Left colon (tissue), 2 donors: ENCODE measurements at regions not wholly inside any gene's neighbourhood (a gene's known extent, or its start where the extent isn't known, plus 50 kb on each side); places are given as distances from the start of the nearest gene placed in this dataset.
A peak's percentile ranks its signal among the peaks of the same experiment; 100 is the strongest.

ENCODE experiments used
- ATAC-seq: fragments of 200-7000 bp; cut with Tn5 transposase; one replicate; pipeline ENCODE4 v1.9.1; 2020; ENCODE audit warnings: mild to moderate bottlenecking, moderate library complexity
- DNase-seq, 2 donors: peaks; one replicate each; pipeline ENCODE4 v3.0.0-alpha.2; 2020
- intact Hi-C, 2 donors: fragments of 100-400 bp; cut with DNase I in 1 of 2; cut with micrococcal nuclease in 1 of 2; formaldehyde crosslinking; loops; one replicate each; pipeline versions ENCODE4 v1.11.2 to v1.14.0; 2022; cut with DNase I, micrococcal nuclease
- donor health status: DM: no; HTN: no; CAD: no.
- donor health status: DM: yes; HTN: yes; CAD: no.

DNA sequence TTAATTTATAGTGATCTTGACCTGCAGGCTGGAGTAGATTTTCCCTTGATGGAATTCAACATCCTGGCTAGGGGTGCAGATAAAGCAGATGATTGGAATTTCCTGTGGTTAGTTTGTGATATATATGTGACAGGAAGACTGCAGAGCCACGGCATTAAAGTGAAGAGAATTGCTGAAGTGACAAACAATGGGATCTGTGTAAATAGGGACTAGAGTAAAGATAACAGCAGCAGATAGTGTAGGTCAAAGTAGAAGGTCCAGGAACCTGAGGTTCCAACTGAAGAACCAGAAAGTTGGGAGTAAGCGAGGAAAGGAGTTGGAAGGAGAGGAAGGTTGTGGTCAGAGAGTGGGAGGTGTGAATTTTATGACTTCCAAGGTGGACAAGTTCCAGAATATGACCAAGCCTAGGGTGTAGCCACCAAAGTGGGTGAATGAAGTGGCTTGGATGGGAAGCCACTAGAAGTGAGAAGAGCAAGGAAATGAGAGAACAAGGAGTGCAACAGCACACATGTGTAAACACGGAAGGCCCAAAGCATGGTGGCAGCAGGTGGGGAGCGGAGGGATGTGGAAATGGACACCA is 325.0 kb downstream of the RAB28 start:
- DNase-seq (no peak), ATAC-seq (no peak)
- intact Hi-C loops = no loop called here

DNA sequence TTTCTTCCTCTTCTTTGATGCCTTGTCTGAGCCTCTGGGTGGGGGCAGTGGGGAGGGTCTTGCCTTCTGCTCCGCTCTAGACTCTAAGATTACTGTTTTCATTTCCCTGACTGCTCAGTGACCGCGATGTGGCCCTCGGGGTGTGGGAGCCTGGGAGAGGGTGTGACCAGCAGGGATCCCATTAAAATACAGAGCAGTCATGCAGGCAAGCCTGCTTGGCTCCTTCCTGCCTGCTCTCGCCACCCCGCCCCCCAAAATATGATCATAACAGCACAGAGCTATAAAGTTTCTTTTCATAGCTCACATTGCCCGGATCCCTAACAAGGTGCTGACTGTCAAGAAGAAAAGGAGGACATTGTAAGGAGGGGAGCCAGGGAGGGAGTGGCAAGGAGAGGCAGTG is 332.9 kb downstream of the RAB28 start:
- intact Hi-C loops = no loop called here
- DNase-seq (peak; percentile 8 to 30), ATAC-seq (peak; percentile 16)

DNA sequence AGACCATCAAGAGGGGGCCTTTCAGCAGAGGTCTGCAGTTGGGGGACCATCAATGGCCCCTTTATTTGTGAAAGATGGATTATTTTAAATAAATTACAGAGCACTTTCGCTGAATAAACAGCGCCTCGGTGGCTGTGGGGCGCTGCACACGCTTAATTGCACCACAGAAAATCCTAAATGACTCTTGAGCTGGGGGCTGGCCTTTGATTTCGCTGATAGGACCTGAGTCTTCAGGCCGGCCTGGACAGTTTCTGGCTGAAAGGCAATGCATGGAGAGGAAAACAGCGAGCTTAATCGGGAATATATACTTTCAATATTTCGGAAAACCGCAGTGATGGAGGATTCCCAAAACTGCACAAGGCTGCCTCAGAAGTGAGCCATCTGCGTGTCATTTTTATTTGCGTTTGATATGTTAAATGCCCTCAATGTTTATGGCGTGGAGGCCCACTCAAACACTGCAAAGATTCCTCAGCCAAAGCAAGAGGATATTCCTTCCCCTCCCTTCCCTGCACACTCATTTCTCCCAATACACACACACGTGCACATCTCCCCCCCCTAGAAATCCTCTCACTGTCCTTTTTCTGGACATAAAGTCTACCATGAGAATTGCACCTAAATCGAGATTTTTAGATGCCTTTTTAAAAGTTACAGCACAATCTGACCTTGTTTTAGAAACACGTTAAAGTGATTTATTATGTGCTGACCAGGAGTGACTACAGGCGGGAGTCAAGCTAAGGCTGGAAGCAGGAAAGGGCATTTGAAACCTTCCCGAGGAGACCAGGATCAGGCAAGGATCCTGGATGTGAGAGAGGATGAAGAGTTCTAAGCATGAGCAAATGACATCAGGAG is 340.7 kb downstream of the RAB28 start:
- ATAC-seq (no peak), DNase-seq (no peak)
- intact Hi-C loops = no loop called here

DNA sequence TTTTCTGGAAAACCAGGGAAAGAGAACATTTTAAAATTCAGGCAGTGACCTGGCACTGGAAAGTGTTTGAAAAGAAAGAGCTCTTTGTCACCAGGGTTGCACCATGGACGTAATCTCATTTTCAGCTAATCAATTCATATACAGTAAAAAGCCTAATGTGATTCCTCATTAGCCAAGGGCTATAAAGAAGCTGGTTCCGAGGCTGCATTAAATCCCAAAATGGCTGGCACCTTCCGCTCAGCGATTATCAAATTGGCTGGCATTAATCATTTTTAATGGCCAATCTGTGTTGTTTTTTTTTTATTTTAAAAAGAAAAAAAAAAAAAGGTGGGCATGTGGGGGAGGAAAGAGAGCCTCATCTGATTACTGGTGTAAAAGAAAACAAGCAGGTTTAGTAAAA is 341.4 kb downstream of the RAB28 start:
- no peak for ATAC-seq
- no peak for DNase-seq
- intact Hi-C loops = no loop called here

DNA sequence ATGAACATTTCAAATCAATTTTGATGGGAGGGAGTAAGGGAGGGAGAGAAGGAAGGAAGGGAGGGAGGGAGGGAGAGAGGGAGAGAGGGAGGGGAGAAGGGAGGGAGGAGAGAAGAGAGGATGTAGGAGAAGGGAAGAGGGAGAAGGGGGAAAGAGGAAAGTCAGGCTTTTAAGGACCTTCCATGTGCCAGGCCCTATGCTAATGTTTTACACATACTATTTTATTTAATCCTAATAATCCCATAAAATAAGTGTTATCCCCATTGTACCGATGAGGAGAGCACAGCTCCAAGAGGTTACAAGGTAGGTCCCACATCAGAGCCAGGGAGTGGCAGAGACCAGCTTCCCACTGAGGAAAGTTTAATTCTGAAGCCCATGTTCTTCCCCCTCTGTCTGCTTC is 341.9 kb downstream of the RAB28 start:
- ATAC-seq (no peak), DNase-seq (no peak)
- intact Hi-C loops = no loop called here

DNA sequence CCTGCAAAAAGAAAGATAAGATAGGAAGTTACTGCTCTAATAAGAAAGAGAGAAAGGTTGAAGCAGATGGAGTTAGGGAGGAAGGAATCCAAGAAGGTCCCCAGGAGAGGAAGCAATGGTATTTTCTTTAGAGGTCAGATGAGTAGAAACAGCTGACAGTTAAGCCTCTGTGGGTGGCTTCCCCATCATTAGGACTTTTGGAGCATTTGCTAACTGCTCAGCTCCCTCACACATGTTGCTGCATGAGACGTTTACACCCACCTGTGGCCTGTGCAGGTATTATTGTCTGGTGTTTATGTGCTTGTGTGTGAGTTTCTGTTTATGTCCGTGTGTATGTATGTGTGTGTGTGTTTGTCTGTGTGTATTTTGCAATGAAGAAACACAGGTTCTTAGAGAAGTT is 346.8 kb downstream of the RAB28 start:
- intact Hi-C loops = no loop called here
- DNase-seq (no peak), ATAC-seq (no peak)

DNA sequence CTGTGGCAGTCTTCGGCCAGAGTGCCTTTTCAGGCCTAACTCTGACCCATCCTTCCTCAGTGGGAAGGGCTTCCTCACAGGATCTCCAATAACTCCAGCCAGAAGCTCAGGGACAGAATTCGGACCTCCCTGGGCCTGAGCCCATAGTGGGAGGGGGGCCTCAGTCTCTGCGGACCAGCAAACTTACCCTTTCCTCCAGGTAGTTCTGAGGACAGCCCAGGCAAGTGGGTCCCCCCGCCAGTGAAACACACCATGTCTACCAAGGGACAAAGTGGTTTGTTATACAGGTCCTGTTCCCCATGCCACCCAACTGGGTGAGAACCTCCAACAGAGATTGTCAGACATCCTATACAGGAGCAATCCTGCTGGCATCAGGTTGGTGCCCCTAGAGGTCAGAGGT is 350.4 kb downstream of the RAB28 start:
- intact Hi-C loops = no loop called here
- ATAC-seq (no peak), DNase-seq (no peak)

DNA sequence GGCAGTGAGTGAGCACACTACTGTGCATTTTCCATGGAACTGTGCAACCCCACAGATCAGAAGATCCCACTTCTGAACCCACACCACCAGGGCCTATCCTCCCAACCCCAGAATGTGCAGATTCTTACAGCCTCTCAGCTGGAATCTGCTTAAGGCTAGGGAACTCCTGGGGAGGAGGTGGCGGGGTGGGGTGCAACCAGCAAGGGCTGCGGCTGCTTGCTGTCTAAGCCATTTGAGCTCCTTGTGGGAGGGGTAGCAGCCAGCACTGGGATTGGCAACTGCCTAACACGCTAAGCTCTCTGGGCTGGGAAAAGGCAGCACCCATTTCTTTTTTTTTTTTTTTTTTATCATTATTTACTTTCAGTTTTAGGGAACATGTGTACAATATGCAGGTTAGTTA is 353.3 kb downstream of the RAB28 start:
- ATAC-seq (no peak), DNase-seq (no peak)
- intact Hi-C loops = no loop called here

DNA sequence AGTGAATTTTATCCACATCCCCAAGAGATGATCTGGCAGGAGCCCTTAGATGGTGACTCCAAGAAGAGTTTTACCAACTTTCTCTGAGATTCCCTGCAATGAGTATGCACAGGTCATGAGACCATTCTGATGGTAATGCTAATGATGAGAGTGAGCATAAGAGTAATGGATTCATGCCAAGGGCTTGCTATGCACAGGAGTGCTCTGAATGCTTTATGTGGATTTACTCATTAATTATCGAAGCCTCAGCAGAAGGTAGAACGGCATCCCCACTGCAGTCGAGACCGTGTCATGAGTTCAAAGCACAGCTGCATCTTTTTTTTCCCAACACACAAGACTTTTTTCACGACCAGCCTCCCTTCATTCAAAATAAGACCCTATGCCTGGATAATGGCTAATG is 355.0 kb downstream of the RAB28 start:
- no peak for ATAC-seq
- intact Hi-C loops = no loop called here
- DNase-seq = no peak

DNA sequence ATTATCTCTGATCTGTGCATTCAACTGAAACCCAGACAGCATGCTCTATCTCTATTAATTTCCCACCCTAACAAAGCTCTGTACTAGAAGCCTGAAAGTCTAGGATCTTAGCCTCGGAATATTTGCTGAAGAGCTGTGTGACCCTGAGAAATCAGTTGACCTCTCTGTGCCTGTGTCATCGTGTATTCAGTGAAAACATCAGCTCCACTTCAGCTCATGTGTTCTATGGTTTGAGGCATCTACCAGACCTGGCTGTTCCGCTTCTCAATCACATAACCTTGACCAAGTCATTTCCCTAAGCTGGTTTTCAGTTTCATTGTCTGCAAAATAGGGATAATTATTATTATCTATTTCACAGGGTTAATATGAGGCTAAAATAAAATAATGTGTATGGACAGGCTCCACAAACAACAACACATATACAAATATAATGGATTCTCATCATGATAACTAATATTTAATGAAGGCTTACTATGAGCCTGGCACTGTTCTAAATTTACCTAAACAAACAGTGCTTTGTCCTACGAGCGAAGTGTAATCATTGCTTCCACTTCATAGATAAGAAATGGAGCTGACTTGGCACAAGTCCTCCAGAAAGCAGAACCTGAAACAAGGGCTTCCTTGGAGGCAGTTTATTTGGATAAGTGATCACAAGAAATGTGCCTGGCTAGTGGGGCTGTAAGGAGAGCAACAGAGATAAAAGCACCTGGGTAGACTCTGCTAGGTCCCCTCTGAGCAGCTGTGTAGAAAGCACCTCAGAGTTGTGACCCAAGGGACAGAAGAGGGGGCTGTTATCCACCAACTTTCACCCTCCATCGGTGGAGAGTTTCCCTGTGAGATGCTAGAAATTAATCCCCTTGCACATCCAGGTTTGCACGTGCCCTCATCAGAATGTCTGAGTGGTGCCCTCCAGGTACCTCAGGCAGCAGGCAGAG is 356.9 kb downstream of the RAB28 start:
- intact Hi-C loops = no loop called here
- ATAC-seq (no peak), DNase-seq (no peak)

DNA sequence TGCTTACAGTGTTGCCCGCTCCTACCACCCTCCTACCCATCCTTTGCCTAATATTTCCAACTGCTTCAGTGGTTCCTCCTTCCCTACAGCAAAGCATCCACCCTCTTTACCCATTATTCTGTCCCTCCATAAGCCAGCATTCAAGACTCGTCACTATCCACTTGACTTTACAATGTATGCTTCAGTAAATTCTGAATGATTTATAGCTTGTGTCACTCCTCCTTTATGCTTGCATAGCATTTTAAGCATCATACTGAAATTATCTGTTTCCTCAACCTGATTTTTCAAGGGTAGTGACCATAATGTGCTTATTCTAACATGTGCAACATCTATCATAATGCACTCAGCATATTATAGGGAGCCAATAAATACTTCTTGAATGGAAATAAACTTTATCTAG is 365.5 kb downstream of the RAB28 start:
- intact Hi-C loops = no loop called here
- no peak for ATAC-seq
- DNase-seq = no peak

DNA sequence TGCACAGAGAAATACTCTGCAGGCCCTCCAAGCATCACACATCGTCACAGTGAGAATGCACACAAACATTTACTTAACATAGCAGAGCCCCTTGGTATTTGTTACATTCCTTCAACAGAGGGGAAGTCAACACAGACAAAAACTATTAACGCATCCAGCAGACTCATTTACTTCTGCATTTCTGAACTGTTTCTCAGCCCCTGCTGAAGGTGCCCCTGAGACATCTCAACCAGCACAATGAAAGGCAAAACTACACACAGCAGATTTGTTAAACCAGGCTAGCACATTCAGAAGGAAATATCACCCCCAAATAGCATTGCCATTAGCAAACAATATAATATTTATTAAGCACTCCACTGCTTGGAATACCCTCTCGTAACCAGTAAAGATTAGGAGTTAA is 367.0 kb downstream of the RAB28 start:
- DNase-seq = no peak
- no peak for ATAC-seq
- intact Hi-C loops = no loop called here

DNA sequence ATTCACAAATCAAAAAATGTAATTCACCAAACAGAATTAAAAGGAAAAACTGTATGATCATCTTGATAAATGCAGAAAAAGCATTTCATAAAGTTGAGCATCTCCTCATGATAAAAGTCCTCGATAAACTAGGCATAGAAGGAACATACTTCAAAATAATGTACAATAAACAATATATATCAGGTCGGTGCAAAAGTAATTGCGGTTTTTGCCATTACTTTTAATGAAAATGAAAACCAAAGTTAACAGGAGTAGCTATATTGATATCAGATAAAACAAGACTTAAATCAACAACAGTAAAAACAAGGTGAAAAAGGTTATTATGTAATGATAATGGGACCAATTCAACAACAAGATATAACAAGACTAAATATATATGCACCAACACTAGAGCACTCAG is 372.1 kb downstream of the RAB28 start:
- no peak for ATAC-seq
- intact Hi-C loops = no loop called here
- DNase-seq = no peak

DNA sequence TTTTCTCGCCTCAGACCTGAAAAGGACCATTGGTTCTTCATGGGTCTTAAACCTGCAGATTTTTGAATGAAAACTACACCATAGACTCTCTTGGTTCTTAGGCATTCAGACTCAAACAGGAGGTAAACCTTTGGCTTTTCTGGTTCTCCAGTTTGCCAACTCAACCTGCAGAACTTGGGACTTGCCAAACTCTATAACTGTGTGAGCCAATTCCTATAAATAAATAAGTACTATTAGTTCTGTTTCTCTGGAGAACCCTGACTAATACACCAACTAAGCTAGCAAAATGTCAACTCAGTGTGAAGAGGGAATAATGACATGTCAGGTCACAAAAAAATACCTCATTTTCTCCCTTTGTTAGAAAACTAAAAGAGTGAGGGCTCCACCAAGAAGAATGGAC is 374.6 kb downstream of the RAB28 start:
- intact Hi-C loops = no loop called here
- DNase-seq (no peak), ATAC-seq (no peak)

DNA sequence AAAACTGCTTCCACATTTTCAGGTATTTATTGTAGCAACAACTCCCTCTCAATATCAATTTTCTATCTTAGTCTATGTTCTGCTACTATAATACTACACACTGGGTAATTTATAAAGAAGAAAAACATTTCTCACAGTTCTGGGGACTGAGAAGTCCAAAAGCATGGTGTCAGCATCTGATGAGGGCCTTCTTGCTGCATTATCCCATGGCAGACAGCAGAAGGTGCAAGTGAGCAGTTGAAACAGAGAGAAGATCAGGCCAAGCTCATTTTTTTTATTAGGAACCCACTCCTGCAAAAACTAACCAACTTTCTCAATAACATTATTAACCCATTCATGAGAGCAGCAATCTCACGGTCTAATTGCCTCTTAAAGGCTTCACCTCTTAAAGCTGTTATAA is 376.0 kb downstream of the RAB28 start:
- ATAC-seq (no peak), DNase-seq (no peak)
- intact Hi-C loops = no loop called here

DNA sequence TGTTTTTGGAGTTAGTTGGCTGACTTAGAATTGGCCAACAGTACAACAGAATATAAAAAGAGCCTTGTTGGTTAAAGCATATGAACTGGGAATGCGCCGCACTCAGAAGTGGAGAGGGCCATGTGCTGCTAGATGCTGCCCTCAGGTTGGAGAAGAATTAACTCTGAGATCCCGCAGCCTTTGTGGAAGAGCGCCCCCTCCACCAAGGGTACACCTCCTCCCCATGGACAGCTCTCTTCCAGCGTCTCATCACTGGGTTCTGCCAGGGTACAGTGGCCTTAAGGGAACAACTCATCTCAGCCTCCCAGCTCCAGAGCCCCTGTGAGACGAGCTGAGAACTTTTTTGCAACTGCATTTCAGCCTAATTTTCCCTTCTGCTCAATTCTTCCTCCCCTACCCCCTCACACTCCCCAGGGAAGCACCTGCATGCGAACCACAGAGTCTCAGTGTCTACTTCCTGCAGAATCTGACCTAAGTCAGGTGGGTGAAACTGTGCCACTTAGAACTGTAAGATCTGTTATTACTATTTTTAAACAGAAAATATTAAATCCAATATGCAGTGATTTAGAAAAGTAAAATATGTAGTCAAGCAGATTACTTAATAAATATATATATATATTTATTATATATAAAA is 380.6 kb downstream of the RAB28 start:
- no peak for ATAC-seq

DNA sequence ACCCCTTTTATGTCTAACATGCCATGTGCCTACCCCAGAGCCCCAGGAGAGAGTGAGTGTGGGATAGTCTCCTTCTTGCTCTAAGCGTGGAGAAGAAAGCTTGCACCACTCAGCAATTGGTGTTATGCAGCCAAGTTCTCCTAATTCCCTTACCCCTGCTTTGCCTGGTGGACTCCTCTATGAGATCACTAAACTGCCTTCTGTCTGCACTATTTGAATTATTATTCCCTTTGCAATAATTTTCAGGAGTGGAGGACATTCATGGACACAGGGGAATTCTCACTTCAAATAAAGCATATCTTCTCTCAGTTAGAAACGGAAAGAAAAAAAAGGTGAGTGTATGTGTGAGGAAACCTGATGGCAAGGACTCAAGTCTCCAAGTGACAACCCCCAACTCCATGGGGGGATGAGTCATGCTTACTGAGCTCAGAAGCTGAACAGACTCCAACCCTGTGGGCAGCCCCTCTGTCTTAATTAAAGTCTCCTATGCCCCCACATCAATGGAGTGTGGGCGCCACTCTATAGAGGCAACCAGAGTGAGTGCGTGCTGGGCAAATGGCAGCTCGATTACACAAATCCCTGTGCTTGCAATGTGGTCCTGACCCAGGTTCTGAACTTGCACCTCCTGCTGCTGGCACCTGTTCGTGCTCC is 381.9 kb downstream of the RAB28 start:
- intact Hi-C loops = no loop called here
- no peak for ATAC-seq
- no peak for DNase-seq

More for the DNA sequence above, 380.6 kb downstream of the RAB28 start:
- DNase-seq = no peak
- intact Hi-C loops = no loop called here

DNA sequence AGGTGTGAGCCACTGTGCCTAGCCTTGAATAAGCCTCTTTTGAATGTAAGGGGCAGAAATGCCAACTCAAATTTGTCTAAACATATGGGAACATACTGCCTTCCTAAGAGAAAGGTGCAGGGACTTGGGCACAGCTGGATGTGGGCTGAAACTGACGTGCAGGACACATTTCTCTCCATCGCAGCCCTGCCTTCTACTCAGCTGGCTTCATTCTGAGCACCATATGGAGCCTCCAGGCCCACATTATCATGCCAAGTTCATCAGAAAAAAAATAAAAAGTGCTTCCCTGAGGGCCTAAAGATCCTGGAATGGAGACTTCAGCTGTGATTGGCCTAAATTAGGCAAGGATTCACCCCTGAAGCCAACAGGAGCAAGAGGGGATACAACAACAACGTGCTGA is 386.2 kb downstream of the RAB28 start:
- ATAC-seq (no peak), DNase-seq (no peak)
- intact Hi-C loops = no loop called here

DNA sequence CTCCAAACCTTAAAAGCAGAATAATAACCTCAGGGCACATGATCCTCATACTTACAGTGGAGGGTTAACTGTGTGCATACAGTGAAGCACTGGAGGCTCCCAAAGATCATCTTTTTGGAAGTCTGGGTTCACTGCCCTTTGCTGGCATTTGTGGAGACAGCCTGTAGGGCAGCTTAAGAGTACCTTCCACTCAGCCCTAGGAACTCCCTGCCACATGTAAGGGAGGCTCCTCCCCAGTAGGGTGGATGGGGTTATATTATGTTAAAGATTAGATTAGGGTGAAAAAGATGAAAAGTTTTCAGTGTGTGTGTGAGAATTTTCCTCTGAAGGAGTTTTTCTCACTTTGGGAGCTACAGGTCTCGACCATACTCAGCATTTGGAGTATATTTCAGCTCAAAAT is 388.4 kb downstream of the RAB28 start:
- intact Hi-C loops = no loop called here
- no peak for DNase-seq
- ATAC-seq = no peak
